ENCODE measurements at regions not wholly inside any gene's neighbourhood (a gene's known extent, or its start where the extent isn't known, plus 50 kb on each side); places are given as distances from the start of the nearest gene placed in this dataset.

DNA sequence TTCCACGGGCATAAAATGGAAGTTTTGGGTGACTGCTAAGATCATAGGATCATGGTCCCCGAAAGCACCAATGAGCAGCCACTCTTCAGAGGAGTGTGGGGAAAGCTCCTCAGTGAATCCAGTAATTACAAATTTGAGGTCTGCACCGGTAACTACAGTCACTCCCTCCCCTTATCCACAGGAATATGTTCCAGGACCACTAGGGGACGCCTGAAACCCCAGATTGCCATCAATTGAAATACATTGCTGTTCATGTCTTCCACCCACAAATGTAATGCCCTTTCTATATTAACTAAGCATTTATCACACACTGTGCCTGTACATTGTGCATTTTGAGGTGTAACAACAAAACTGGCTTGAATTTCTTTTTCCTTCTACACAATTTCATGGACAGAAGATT, 447.9 kb upstream of the PFKP start:
- TF ChIP-seq, protein P1, sequence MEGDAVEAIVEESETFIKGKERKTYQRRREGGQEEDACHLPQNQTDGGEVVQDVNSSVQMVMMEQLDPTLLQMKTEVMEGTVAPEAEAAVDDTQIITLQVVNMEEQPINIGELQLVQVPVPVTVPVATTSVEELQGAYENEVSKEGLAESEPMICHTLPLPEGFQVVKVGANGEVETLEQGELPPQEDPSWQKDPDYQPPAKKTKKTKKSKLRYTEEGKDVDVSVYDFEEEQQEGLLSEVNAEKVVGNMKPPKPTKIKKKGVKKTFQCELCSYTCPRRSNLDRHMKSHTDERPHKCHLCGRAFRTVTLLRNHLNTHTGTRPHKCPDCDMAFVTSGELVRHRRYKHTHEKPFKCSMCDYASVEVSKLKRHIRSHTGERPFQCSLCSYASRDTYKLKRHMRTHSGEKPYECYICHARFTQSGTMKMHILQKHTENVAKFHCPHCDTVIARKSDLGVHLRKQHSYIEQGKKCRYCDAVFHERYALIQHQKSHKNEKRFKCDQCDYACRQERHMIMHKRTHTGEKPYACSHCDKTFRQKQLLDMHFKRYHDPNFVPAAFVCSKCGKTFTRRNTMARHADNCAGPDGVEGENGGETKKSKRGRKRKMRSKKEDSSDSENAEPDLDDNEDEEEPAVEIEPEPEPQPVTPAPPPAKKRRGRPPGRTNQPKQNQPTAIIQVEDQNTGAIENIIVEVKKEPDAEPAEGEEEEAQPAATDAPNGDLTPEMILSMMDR (IDR thresholded peaks at IDR 0.05; ENCODE audit: extremely low read depth, missing control alignments): no peak
- no peak for DNase-seq (ENCODE audit: low spot score)

DNA sequence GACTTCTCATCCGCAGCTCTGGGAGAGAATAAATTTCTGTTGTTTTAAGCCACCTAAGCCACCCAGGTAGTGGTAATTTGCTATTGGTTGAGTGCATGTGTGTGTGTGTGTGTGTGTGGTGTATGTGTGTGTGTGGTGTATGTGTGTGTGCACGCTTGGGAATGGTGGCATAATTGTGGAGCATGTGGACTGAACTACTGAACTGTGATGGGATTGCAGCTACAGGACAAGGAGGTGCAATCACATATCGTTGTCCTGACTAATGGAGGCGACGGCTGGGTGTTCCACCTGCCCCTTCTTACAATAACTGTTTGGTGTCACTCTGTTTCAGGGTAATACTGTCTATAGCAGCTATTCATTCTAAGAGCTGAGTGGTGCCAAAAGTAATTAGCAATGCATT, 448.7 kb upstream of the PFKP start:
- TF ChIP-seq, protein P1 (IDR thresholded peaks at IDR 0.05; ENCODE audit: extremely low read depth, missing control alignments): no peak
- DNase-seq (ENCODE audit: low spot score): no peak

GRCh38 chr10:2616215-2616614, 451.1 kb upstream of the PFKP start:
- TF ChIP-seq, protein P1 (IDR thresholded peaks at IDR 0.05; ENCODE audit: extremely low read depth, missing control alignments): no peak
- DNase-seq (ENCODE audit: low spot score): no peak

DNA sequence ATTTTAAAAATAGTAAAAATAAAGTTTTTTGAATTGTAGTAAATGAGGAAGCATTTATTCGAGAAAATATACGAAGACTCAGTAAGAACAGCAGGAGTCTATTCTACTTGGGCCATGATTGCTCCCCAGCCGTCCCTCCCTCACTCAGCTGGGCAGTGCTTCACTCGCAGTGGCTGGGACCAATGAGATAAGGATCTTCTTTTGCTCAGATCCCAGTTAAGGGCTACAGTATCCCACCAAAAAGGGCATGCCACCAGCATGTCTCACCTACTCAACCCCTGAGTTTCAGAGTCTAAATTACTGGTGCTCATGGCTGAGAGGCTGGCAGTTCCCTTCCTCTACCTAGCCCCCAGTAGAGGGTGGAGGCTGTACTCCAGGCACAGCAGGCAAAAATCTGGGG, 455.7 kb upstream of the PFKP start:
- DNase-seq (ENCODE audit: low spot score): no peak
- TF ChIP-seq, protein P1 (IDR thresholded peaks at IDR 0.05; ENCODE audit: extremely low read depth, missing control alignments): no peak

DNA sequence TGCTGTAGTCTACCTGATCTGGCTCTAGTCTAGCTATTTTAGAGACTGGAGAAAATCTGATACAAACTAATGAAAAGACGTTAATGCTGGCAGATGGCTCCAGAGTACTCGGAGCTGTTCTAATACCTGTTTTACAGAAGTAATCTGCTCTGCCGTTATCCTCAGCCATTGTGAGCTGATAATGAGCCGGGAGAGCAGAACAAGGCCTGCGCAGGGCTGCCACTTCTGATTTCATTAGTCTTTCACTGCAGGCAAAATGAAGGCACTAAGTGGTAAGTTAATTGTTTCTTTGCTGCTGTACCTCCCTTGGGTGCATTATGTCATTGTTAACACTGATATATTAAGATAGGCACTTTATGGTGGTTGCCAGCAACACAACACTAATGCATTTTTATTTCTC, 456.4 kb upstream of the PFKP start:
- no peak for DNase-seq (ENCODE audit: low spot score)
- TF ChIP-seq, protein P1 (IDR thresholded peaks at IDR 0.05; ENCODE audit: extremely low read depth, missing control alignments): no peak

- no peak for DNase-seq (ENCODE audit: low spot score)
Measured at GRCh38 chr10:2604891-2605290, 462.5 kb upstream of the PFKP start.

GRCh38 chr10:2599571-2599970, 467.8 kb upstream of the PFKP start:
- TF ChIP-seq, protein P1 (IDR thresholded peaks at IDR 0.05; ENCODE audit: extremely low read depth, missing control alignments): no peak
- DNase-seq (ENCODE audit: low spot score): no peak

More at GRCh38 chr10:2604891-2605290, 462.5 kb upstream of the PFKP start:
- TF ChIP-seq, protein P1 (IDR thresholded peaks at IDR 0.05; ENCODE audit: extremely low read depth, missing control alignments): no peak

Data from GM20000 (cell line).